ENCODE measurements at regions not wholly inside any gene's neighbourhood (a gene's known extent, or its start where the extent isn't known, plus 50 kb on each side); places are given as distances from the start of the nearest gene placed in this dataset.

DNA sequence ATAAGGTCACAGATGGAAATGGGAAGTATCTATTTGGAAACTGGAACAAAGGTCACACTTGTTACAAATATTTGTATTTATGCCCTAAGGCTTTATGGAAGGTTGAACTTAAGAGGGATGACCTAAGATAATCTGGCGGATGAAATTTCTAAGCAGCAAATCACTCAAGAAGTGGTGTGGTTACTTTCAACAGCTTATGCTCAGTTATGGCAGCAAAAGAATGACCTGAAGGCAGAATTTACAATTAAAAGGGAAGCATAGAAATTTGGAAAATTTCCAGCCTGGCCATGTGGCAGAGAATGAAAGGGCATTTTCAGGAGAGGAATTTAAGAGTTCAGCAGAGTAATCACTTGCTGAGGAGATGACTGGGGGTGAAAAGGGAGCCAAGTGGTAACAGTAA lies 95.8 kb upstream of the TNS3 start:
- TF ChIP-seq EZH2 (IDR thresholded peaks at IDR 0.05; ENCODE audit: borderline replicate concordance, insufficient read depth, low read length, poor library complexity, severe bottlenecking) (no peak), POLR2AphosphoS5 (IDR thresholded peaks at IDR 0.05) (no peak)
- TF ChIP-seq, protein P1, sequence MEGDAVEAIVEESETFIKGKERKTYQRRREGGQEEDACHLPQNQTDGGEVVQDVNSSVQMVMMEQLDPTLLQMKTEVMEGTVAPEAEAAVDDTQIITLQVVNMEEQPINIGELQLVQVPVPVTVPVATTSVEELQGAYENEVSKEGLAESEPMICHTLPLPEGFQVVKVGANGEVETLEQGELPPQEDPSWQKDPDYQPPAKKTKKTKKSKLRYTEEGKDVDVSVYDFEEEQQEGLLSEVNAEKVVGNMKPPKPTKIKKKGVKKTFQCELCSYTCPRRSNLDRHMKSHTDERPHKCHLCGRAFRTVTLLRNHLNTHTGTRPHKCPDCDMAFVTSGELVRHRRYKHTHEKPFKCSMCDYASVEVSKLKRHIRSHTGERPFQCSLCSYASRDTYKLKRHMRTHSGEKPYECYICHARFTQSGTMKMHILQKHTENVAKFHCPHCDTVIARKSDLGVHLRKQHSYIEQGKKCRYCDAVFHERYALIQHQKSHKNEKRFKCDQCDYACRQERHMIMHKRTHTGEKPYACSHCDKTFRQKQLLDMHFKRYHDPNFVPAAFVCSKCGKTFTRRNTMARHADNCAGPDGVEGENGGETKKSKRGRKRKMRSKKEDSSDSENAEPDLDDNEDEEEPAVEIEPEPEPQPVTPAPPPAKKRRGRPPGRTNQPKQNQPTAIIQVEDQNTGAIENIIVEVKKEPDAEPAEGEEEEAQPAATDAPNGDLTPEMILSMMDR (IDR thresholded peaks at IDR 0.05; ENCODE audit: poor library complexity, severe bottlenecking) = no peak

Data from neural cell (in vitro differentiated cells).